ENCODE measurements at regions not wholly inside any gene's neighbourhood (a gene's known extent, or its start where the extent isn't known, plus 50 kb on each side); places are given as distances from the start of the nearest gene placed in this dataset.

DNA sequence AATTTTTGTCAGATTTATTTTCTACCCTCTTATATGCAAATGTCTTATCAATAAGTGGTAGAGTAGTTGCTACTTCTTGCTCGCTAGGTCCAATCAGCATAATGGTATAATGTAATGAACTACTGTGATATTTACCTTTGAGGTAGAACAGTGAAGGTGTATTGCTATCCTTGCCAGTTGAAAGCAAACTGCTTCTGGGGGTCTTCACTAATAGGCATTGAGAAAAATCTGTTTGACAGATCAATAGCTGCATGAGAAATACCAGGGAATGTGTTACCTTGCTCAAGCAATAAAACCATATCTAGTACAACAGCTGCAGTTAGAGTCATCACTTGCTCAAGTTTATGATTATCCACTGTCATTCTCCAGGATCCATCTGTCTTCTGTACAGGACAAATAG lies 50.1 kb upstream of the EFEMP1 start:
- H3K36me3 ChIP-seq (ENCODE audit: insufficient read depth, low read length): no peaks in the 10 kb centered on the region
- no peaks in the 10 kb centered on the region for H3K9me3 ChIP-seq (ENCODE audit: low read depth, low read length)
- no peak overlapping the region for H3K27ac ChIP-seq (ENCODE audit: low read depth, low read length)
- no peak overlapping the region for H3K4me3 ChIP-seq (ENCODE audit: insufficient read depth, low read length)
- no peak overlapping the region for H2AFZ ChIP-seq (ENCODE audit: low read length)
- H3K4me2 ChIP-seq (ENCODE audit: insufficient read depth, low read length): no peak overlapping the region
- H3K4me1 ChIP-seq (ENCODE audit: insufficient read depth, low read length): no peaks in the 10 kb centered on the region
- H3K79me2 ChIP-seq (ENCODE audit: insufficient read depth, low read length): no peaks in the 10 kb centered on the region
- H4K20me1 ChIP-seq (ENCODE audit: insufficient read depth, low read length): no peaks in the 10 kb centered on the region
- TF ChIP-seq, protein P1, sequence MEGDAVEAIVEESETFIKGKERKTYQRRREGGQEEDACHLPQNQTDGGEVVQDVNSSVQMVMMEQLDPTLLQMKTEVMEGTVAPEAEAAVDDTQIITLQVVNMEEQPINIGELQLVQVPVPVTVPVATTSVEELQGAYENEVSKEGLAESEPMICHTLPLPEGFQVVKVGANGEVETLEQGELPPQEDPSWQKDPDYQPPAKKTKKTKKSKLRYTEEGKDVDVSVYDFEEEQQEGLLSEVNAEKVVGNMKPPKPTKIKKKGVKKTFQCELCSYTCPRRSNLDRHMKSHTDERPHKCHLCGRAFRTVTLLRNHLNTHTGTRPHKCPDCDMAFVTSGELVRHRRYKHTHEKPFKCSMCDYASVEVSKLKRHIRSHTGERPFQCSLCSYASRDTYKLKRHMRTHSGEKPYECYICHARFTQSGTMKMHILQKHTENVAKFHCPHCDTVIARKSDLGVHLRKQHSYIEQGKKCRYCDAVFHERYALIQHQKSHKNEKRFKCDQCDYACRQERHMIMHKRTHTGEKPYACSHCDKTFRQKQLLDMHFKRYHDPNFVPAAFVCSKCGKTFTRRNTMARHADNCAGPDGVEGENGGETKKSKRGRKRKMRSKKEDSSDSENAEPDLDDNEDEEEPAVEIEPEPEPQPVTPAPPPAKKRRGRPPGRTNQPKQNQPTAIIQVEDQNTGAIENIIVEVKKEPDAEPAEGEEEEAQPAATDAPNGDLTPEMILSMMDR (IDR thresholded peaks at IDR 0.05; ENCODE audit: extremely low read depth, low read depth, low read length): no peak
- H3K27me3 ChIP-seq (ENCODE audit: insufficient read depth, low read length): no peaks in the 10 kb centered on the region
- DNase-seq (ENCODE audit: insufficient read length, low spot score, missing footprints): no peak

DNA sequence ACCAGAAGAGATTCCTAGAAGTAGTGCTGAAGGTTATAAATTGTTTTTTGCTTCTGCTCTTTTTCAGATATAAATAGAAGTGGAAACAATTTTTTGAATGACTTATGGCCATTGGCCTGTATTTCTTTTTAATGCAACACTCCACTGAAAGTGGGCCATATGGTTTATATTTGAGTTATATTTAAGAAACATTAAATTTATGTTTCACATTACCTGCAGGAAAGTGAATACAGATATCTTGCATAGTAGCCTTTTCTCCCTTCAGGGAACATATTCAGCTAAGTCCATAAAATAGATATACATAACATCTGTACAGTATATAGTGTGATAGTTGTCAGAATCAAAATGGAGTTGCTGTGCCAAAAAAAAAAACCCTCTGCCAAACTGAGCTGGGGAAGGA lies 53.1 kb upstream of the EFEMP1 start:
- Histone ChIP-seq H3K27ac (ENCODE audit: low read depth, low read length) (no peak overlapping the region), H3K36me3 (ENCODE audit: insufficient read depth, low read length) (no peaks in the 10 kb centered on the region), H3K79me2 (ENCODE audit: insufficient read depth, low read length) (no peaks in the 10 kb centered on the region), H3K9me3 (ENCODE audit: low read depth, low read length) (no peaks in the 10 kb centered on the region), H2AFZ (ENCODE audit: low read length) (no peak overlapping the region), H3K4me1 (ENCODE audit: insufficient read depth, low read length) (no peaks in the 10 kb centered on the region), H3K27me3 (ENCODE audit: insufficient read depth, low read length) (no peaks in the 10 kb centered on the region), H3K4me2 (ENCODE audit: insufficient read depth, low read length) (no peak overlapping the region), H3K4me3 (ENCODE audit: insufficient read depth, low read length) (no peak overlapping the region), H4K20me1 (ENCODE audit: insufficient read depth, low read length) (no peaks in the 10 kb centered on the region)
- TF ChIP-seq, protein P1 (IDR thresholded peaks at IDR 0.05; ENCODE audit: extremely low read depth, low read depth, low read length): no peak
- DNase-seq (ENCODE audit: insufficient read length, low spot score, missing footprints): no peak

DNA sequence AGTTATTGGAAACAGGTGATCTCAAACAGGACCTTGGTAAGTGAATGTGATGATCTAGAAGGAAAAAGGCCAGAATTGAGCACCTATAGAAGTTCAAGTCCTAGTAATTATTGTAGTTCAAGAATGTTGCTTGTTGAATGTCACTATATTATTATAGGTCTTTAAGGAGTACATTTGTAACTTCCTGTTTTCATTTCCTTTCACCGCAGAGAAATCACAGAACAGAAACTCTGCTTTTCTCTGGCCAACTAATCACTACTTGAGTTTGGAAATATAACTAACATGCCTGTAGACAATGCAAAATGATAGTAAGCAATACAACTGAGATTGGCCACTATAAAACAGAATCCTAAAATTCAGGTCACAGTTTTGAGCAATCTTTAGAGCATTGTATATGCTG lies 61.8 kb upstream of the EFEMP1 start:
- H3K9me3 ChIP-seq (ENCODE audit: low read depth, low read length): no peaks in the 10 kb centered on the region
- no peak for DNase-seq (ENCODE audit: insufficient read length, low spot score, missing footprints)
- H3K4me3 ChIP-seq (ENCODE audit: insufficient read depth, low read length): no peak overlapping the region
- H3K27ac ChIP-seq (ENCODE audit: low read depth, low read length): no peak overlapping the region
- no peaks in the 10 kb centered on the region for H4K20me1 ChIP-seq (ENCODE audit: insufficient read depth, low read length)
- H3K4me1 ChIP-seq (ENCODE audit: insufficient read depth, low read length): peaks cover 14% of the 10 kb centered on the region
- no peaks in the 10 kb centered on the region for H3K79me2 ChIP-seq (ENCODE audit: insufficient read depth, low read length)
- H3K36me3 ChIP-seq (ENCODE audit: insufficient read depth, low read length): no peaks in the 10 kb centered on the region
- TF ChIP-seq, protein P1 (IDR thresholded peaks at IDR 0.05; ENCODE audit: extremely low read depth, low read depth, low read length): no peak
- H2AFZ ChIP-seq (ENCODE audit: low read length): peak overlapping the region; percentile 30
- no peaks in the 10 kb centered on the region for H3K27me3 ChIP-seq (ENCODE audit: insufficient read depth, low read length)
- H3K4me2 ChIP-seq (ENCODE audit: insufficient read depth, low read length): no peak overlapping the region

DNA sequence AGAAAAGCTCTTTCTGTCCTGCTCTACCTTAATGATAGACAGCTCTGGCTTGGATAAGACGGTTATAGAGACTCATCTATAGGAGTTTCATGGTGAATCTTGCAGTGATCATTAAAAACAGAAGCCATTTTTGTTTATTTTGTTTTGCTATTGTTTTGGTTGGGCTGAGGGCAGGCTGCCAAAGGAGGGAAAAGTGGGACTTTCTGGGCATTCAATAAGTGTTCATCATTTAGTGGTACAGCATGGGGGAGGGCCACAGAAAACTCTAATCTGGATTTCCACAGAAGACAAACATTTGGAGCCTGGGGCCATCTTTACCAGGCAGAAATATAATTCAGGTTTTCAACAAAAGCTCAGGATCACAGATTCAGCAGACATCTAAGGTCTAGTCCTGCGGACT lies 62.4 kb upstream of the EFEMP1 start:
- no peak overlapping the region for H3K4me2 ChIP-seq (ENCODE audit: insufficient read depth, low read length)
- peaks cover 14% of the 10 kb centered on the region for H3K4me1 ChIP-seq (ENCODE audit: insufficient read depth, low read length)
- no peak overlapping the region for H3K27ac ChIP-seq (ENCODE audit: low read depth, low read length)
- H2AFZ ChIP-seq (ENCODE audit: low read length): no peak overlapping the region
- no peaks in the 10 kb centered on the region for H3K79me2 ChIP-seq (ENCODE audit: insufficient read depth, low read length)
- DNase-seq (ENCODE audit: insufficient read length, low spot score, missing footprints): no peak
- no peaks in the 10 kb centered on the region for H3K9me3 ChIP-seq (ENCODE audit: low read depth, low read length)
- TF ChIP-seq, protein P1 (IDR thresholded peaks at IDR 0.05; ENCODE audit: extremely low read depth, low read depth, low read length): no peak
- no peaks in the 10 kb centered on the region for H3K36me3 ChIP-seq (ENCODE audit: insufficient read depth, low read length)
- H4K20me1 ChIP-seq (ENCODE audit: insufficient read depth, low read length): no peaks in the 10 kb centered on the region
- no peak overlapping the region for H3K4me3 ChIP-seq (ENCODE audit: insufficient read depth, low read length)
- no peaks in the 10 kb centered on the region for H3K27me3 ChIP-seq (ENCODE audit: insufficient read depth, low read length)

Measured in osteoblast (primary cell).